GM12878 (cell line): ENCODE measurements at regions not wholly inside any gene's neighbourhood (a gene's known extent, or its start where the extent isn't known, plus 50 kb on each side); places are given as distances from the start of the nearest gene placed in this dataset.

Source experiments
- ATAC-seq: fragments of 200-7000 bp; cut with Tn5 transposase; 3 replicates; pipeline ENCODE4 v1.9.1; 2020; ENCODE audit warnings: mild to moderate bottlenecking, moderate library complexity
- BruUV-seq: library from RNA; stranded (reverse); fragments of 400-500 nt; replicated peaks from 2 replicates; lab custom pipeline; 2021; lab: Mats Ljungman, UMichigan
- CTCF ChIA-PET: fragments of 300-600 bp; sonication (Branson Sonifier 250); formaldehyde crosslinking; extraction: SDS; loops from one replicate; lab custom pipeline; 2021; ENCODE audit warnings: inconsistent platforms; lab: Yijun Ruan, JAX
- POLR2A ChIA-PET: fragments of 350-600 bp; formaldehyde crosslinking; extraction: SDS; loops from one replicate; lab custom pipeline; 2021; ENCODE audit warnings: inconsistent platforms; lab: Charles Lee
- RAD21 ChIA-PET: fragments of 300-600 bp; sonication (Branson Sonifier 250); formaldehyde crosslinking; loops from one replicate; lab custom pipeline; 2023; ENCODE audit warnings: antibody characterized with exemption; ENCODE audit not compliant: unreplicated experiment; lab: Charles Lee
- SMC1A ChIA-PET: fragments of 300-600 bp; sonication (Branson Sonifier 250); formaldehyde crosslinking; loops from one replicate; lab custom pipeline; 2023; ENCODE audit not compliant: unreplicated experiment, uncharacterized antibody; lab: Charles Lee
- DNase-seq: peaks from one replicate; pipeline ENCODE4 v3.0.0-alpha.2; 2011; ENCODE audit warnings: low read depth, low spot score
- FAIRE-seq: peaks from 3 replicates; lab custom pipeline; 2011; peaks lifted over from hg19 to GRCh38; lab: Jason Lieb, UNC
- H2AFZ ChIP-seq: 2 replicates; pipeline ENCODE4 v1.6.0; 2011; ENCODE audit warnings: low read depth, low read length, control low read depth; ENCODE audit not compliant: control insufficient read depth
- H3K27ac ChIP-seq: 2 replicates; pipeline ENCODE4 v1.5.1; 2011; ENCODE audit warnings: control low read depth; ENCODE audit not compliant: control insufficient read depth, insufficient read depth
- H3K27me3 ChIP-seq, 2 experiments: replicated peaks in 1 of 2; 2 replicates each; pipeline versions ENCODE4 v1.6.0 to v1.6.1; 2011; ENCODE audit warnings: low read length in 1 of 2; ENCODE audit not compliant: control insufficient read depth in 2 of 2, insufficient read depth in 2 of 2
- H3K36me3 ChIP-seq, 2 experiments: 2 replicates each; pipeline ENCODE4 v1.5.1; 2011; ENCODE audit warnings: low read length in 1 of 2; ENCODE audit not compliant: control insufficient read depth in 2 of 2, insufficient read depth in 2 of 2
- H3K4me1 ChIP-seq: 2 replicates; pipeline ENCODE4 v1.6.1; 2011; ENCODE audit warnings: mild to moderate bottlenecking, low read length, moderate library complexity, mixed read lengths; ENCODE audit not compliant: control insufficient read depth, insufficient read depth
- H3K4me2 ChIP-seq: 2 replicates; pipeline ENCODE4 v1.6.0; 2011; ENCODE audit warnings: control low read depth; ENCODE audit not compliant: control insufficient read depth, insufficient read depth
- H3K4me3 ChIP-seq: fragments of 200-600 bp; sonication (generic); 2 replicates; pipeline ENCODE4 v1.5.1; 2016
- H3K79me2 ChIP-seq: 2 replicates; pipeline ENCODE4 v1.6.0; 2011; ENCODE audit warnings: low read length; ENCODE audit not compliant: control insufficient read depth, insufficient read depth
- H3K9ac ChIP-seq: 2 replicates; pipeline ENCODE4 v1.8.0; 2011; ENCODE audit warnings: low read length, control low read depth, mixed read lengths; ENCODE audit not compliant: control insufficient read depth, insufficient read depth
- H3K9me3 ChIP-seq: replicated peaks from 3 replicates; pipeline ENCODE4 v1.5.1; 2011; ENCODE audit warnings: mild to moderate bottlenecking, low read length; ENCODE audit not compliant: control insufficient read depth, insufficient read depth
- H4K20me1 ChIP-seq: 2 replicates; pipeline ENCODE4 v1.6.0; 2011; ENCODE audit not compliant: control insufficient read depth, insufficient read depth
- BCL11A ChIP-seq: IDR thresholded peaks from 2 replicates; pipeline ENCODE4 v1.6.1; 2011; ENCODE audit warnings: low read depth, low read length
- CHD1 ChIP-seq: IDR thresholded peaks from 2 replicates; pipeline ENCODE4 v1.6.1; 2012; ENCODE audit warnings: low read depth, low read length, improper control_type of control experiment
- CHD2 ChIP-seq: IDR thresholded peaks from 2 replicates; pipeline ENCODE4 v1.6.1; 2011; ENCODE audit warnings: low read depth, low read length, improper control_type of control experiment, borderline replicate concordance
- EGR1 ChIP-seq, 2 experiments: IDR thresholded peaks; 1 replicate in 1 of 2; 2 replicates in 1 of 2; pipeline ENCODE4 v1.6.1; 2011 to 2012; ENCODE audit warnings: low read depth in 2 of 2, low read length in 2 of 2, borderline replicate concordance in 1 of 2, mild to moderate bottlenecking in 1 of 2, moderate library complexity in 1 of 2
- MYB ChIP-seq: fragments of 150-350 bp; IDR thresholded peaks from 2 replicates; pipeline ENCODE4 v1.6.1; 2014; ENCODE audit warnings: mild to moderate bottlenecking, low read depth, low read length, borderline replicate concordance
- SIX5 ChIP-seq: IDR thresholded peaks from 2 replicates; pipeline ENCODE4 v1.6.1; 2011; ENCODE audit warnings: mild to moderate bottlenecking, low read depth, low read length, moderate library complexity; ENCODE audit not compliant: severe bottlenecking
- YBX1 ChIP-seq: fragments of 450-650 bp; IDR thresholded peaks from 2 replicates; pipeline ENCODE4 v1.6.1; 2016; ENCODE audit warnings: antibody characterized with exemption
- ZSCAN29 ChIP-seq: fragments of 450-650 bp; IDR thresholded peaks from 2 replicates; pipeline ENCODE4 v1.6.1; 2017; ENCODE audit warnings: mild to moderate bottlenecking, moderate library complexity
- ZZZ3 ChIP-seq: IDR thresholded peaks from 2 replicates; pipeline ENCODE4 v1.6.1; 2011; ENCODE audit warnings: low read depth; ENCODE audit not compliant: control insufficient read depth, insufficient read length
- WGBS: methylation state at CpG from one replicate; pipeline ENCODE4 v1.1.6; 2016; ENCODE audit warnings: low lambda C conversion rate; ENCODE audit not compliant: insufficient replicate concordance, insufficient coverage; ENCODE audit errors: missing lambda C conversion rate; 5-methylcytosine and 5-hydroxymethylcytosine counted together
- in situ Hi-C: fragments of 300-500 bp; cut with MboI; formaldehyde crosslinking; loops from 9 replicates; pipeline ENCODE4 v1.14.3; 2018; ENCODE audit warnings: mixed read lengths
- intact Hi-C: fragments of 100-400 bp; cut with micrococcal nuclease; formaldehyde crosslinking; loops from one replicate; pipeline ENCODE4 v1.14.2; 2022; ENCODE audit not compliant: unreplicated experiment
- TF ChIP-seq, protein P1 (sequence below): IDR thresholded peaks from 2 replicates; pipeline ENCODE4 v1.6.1; 2011; ENCODE audit warnings: mild to moderate bottlenecking, low read depth, low read length, moderate library complexity; ENCODE audit not compliant: insufficient replicate concordance

DNA sequence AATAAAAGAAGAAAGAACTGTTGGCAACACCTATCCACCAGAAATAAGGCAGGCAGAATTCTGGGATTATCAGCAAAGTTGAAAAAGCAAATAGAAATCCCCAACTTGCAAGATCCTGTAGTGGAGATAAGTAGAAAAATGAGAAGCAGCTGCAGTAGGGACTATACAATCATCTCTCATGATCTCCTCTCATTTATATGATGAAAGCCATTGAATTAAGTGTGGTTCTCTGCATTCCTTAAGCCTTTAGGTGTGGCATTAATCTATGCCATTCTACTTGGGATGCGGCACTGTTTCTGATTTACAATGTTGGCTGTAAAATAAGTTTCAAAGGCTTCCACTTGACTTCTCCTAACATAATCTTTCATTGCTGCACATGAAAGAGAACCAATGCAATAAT lies 869.8 kb downstream of the TRAM1L1 start:
- no peaks in the 10 kb centered on the region for H3K36me3 ChIP-seq
- no peak overlapping the region for H3K27ac ChIP-seq
- H3K79me2 ChIP-seq, result no peaks in the 10 kb centered on the region
- BruUV-seq, result no TSS peak
- H3K4me2 ChIP-seq, result no peak overlapping the region
- RAD21 ChIA-PET, result no interaction called here
- H3K4me3 ChIP-seq, result no peak overlapping the region
- intact Hi-C loops, result no loop called here
- no peak overlapping the region for H3K9ac ChIP-seq
- H3K27me3 ChIP-seq, result no peaks in the 10 kb centered on the region
- 100% methylated on average over 1 of the region's 1 CpG for WGBS
- DNase-seq (no peak), ATAC-seq (no peak), FAIRE-seq (no peak)
- no peaks in the 10 kb centered on the region for H4K20me1 ChIP-seq
- H2AFZ ChIP-seq, result no peak overlapping the region
- in situ Hi-C loops, result no loop called here
- POLR2A ChIA-PET, result no interaction called here
- CTCF ChIA-PET, result no interaction called here
- no peak for TF ChIP-seq BCL11A
- TF ChIP-seq, protein P1, sequence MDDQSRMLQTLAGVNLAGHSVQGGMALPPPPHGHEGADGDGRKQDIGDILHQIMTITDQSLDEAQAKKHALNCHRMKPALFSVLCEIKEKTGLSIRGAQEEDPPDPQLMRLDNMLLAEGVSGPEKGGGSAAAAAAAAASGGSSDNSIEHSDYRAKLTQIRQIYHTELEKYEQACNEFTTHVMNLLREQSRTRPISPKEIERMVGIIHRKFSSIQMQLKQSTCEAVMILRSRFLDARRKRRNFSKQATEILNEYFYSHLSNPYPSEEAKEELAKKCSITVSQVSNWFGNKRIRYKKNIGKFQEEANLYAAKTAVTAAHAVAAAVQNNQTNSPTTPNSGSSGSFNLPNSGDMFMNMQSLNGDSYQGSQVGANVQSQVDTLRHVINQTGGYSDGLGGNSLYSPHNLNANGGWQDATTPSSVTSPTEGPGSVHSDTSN, result no peak
- TF ChIP-seq SIX5, result no peak
- TF ChIP-seq ZSCAN29, result no peak
- no peak for TF ChIP-seq ZZZ3
- no peak for TF ChIP-seq YBX1
- no peak for TF ChIP-seq CHD1
- no peak for TF ChIP-seq MYB
- TF ChIP-seq CHD2, result no peak
- TF ChIP-seq EGR1 (IDR thresholded peaks at IDR 0.05; ENCODE audit: borderline replicate concordance in 1 of 2, low read depth in 2 of 2, low read length in 2 of 2), result no peak
- no peaks in the 10 kb centered on the region for H3K9me3 ChIP-seq
- SMC1A ChIA-PET, result no interaction called here
- no peaks in the 10 kb centered on the region for H3K4me1 ChIP-seq
